Trophoblast cell (in vitro differentiated cells and primary cell): ENCODE measurements at regions not wholly inside any gene's neighbourhood (a gene's known extent, or its start where the extent isn't known, plus 50 kb on each side); places are given as distances from the start of the nearest gene placed in this dataset.

ENCODE experiments used
- DNase-seq, 2 donors: peaks; one replicate each; pipeline ENCODE4 v3.0.0-alpha.2; 2016
- H2AFZ ChIP-seq: 2 replicates; pipeline ENCODE4 v1.6.1; 2013; ENCODE audit warnings: low read length, moderate library complexity, mild to moderate bottlenecking; ENCODE audit not compliant: insufficient read depth, poor library complexity
- H2AK5ac ChIP-seq: 2 replicates; pipeline ENCODE4 v1.6.1; 2013; ENCODE audit warnings: mild to moderate bottlenecking, low read length
- H2BK120ac ChIP-seq: 2 replicates; pipeline ENCODE4 v1.6.1; 2013; ENCODE audit warnings: low read length, mild to moderate bottlenecking, moderate library complexity; ENCODE audit not compliant: insufficient read depth, poor library complexity
- H2BK12ac ChIP-seq: 2 replicates; pipeline ENCODE4 v1.6.1; 2013; ENCODE audit warnings: mild to moderate bottlenecking, low read length, moderate library complexity
- H2BK5ac ChIP-seq: 2 replicates; pipeline ENCODE4 v1.6.1; 2013; ENCODE audit warnings: low read length, low read depth, moderate library complexity, mild to moderate bottlenecking; ENCODE audit not compliant: poor library complexity
- H3K14ac ChIP-seq: 2 replicates; pipeline ENCODE4 v1.6.1; 2013; ENCODE audit warnings: mild to moderate bottlenecking, low read length
- H3K18ac ChIP-seq: 2 replicates; pipeline ENCODE4 v1.6.1; 2013; ENCODE audit warnings: mild to moderate bottlenecking, low read length
- H3K23ac ChIP-seq: 2 replicates; pipeline ENCODE4 v1.6.1; 2013; ENCODE audit warnings: low read length
- H3K27ac ChIP-seq: 2 replicates; pipeline ENCODE4 v1.5.1; 2013; ENCODE audit warnings: low read depth, mild to moderate bottlenecking, inconsistent platforms, low read length, moderate library complexity
- H3K27me3 ChIP-seq: 2 replicates; pipeline ENCODE4 v1.6.1; 2013; ENCODE audit warnings: inconsistent platforms, mild to moderate bottlenecking, low read length, moderate library complexity; ENCODE audit not compliant: insufficient read depth
- H3K36me3 ChIP-seq, 2 experiments: 1 replicate in 1 of 2; 2 replicates in 1 of 2; pipeline ENCODE4 v1.6.1; 2013; ENCODE audit warnings: low read length in 2 of 2, mild to moderate bottlenecking in 2 of 2, moderate library complexity in 1 of 2; ENCODE audit not compliant: insufficient read depth in 2 of 2, control insufficient read depth in 1 of 2
- H3K4ac ChIP-seq: 2 replicates; pipeline ENCODE4 v1.6.1; 2013; ENCODE audit warnings: low read depth, mild to moderate bottlenecking, low read length, moderate library complexity
- H3K4me1 ChIP-seq, 2 experiments: 1 replicate in 1 of 2; 2 replicates in 1 of 2; pipeline ENCODE4 v1.6.1; 2013; ENCODE audit warnings: low read length in 2 of 2, mild to moderate bottlenecking in 2 of 2, moderate library complexity in 1 of 2; ENCODE audit not compliant: insufficient read depth in 2 of 2, control insufficient read depth in 1 of 2
- H3K4me2 ChIP-seq: 2 replicates; pipeline ENCODE4 v1.6.1; 2013; ENCODE audit warnings: inconsistent platforms, mild to moderate bottlenecking, low read length, moderate library complexity
- H3K4me3 ChIP-seq: 2 replicates; pipeline ENCODE4 v1.5.1; 2013; ENCODE audit warnings: mild to moderate bottlenecking, low read depth, low read length, inconsistent platforms
- H3K79me1 ChIP-seq: one replicate; pipeline ENCODE4 v1.6.1; 2013; ENCODE audit warnings: low read length
- H3K79me2 ChIP-seq: 2 replicates; pipeline ENCODE4 v1.6.1; 2013; ENCODE audit warnings: low read length, mild to moderate bottlenecking; ENCODE audit not compliant: control insufficient read depth, insufficient read depth, poor library complexity
- H3K9ac ChIP-seq: 2 replicates; pipeline ENCODE4 v1.6.1; 2013; ENCODE audit warnings: mild to moderate bottlenecking, low read length
- H3K9me3 ChIP-seq: 2 replicates; pipeline ENCODE4 v1.6.1; 2013; ENCODE audit warnings: low read depth, mild to moderate bottlenecking, control low read depth, inconsistent platforms, low read length; ENCODE audit not compliant: insufficient read depth
- H4K12ac ChIP-seq: 2 replicates; pipeline ENCODE4 v1.6.1; 2013; ENCODE audit warnings: low read depth, mild to moderate bottlenecking, low read length, moderate library complexity
- H4K8ac ChIP-seq: 2 replicates; pipeline ENCODE4 v1.6.1; 2013; ENCODE audit warnings: low read depth, mild to moderate bottlenecking, low read length, moderate library complexity
- H4K91ac ChIP-seq: one replicate; pipeline ENCODE4 v1.6.1; 2013; ENCODE audit warnings: low read depth, mild to moderate bottlenecking, low read length, moderate library complexity
- WGBS: extraction: QIAGEN DNeasy Blood & Tissue Kit; methylation state at CpG from one replicate; pipeline ENCODE4 v1.1.7; 2013; ENCODE audit warnings: missing lambda C conversion rate; ENCODE audit not compliant: insufficient read length, insufficient coverage; ENCODE audit errors: extremely low coverage; 5-methylcytosine and 5-hydroxymethylcytosine counted together

GRCh38 chr15:22226034-22226790 lies 145.9 kb downstream of the OR4M2 start:
- no peak overlapping the region for H3K27ac ChIP-seq
- H3K79me1 ChIP-seq: no peaks in the 10 kb centered on the region
- H4K8ac ChIP-seq: no peak overlapping the region
- H2BK12ac ChIP-seq: no peak overlapping the region
- no peak overlapping the region for H3K4ac ChIP-seq
- H4K91ac ChIP-seq: no peak overlapping the region
- no peaks in the 10 kb centered on the region for H3K36me3 ChIP-seq
- no peak overlapping the region for H3K4me2 ChIP-seq
- no peak overlapping the region for H3K23ac ChIP-seq
- no peaks in the 10 kb centered on the region for H3K27me3 ChIP-seq
- H3K4me3 ChIP-seq: no peak overlapping the region
- no peak overlapping the region for H2BK5ac ChIP-seq
- no peak overlapping the region for H2BK120ac ChIP-seq
- H3K79me2 ChIP-seq: no peaks in the 10 kb centered on the region
- no peak overlapping the region for H3K18ac ChIP-seq
- DNase-seq: no peak
- H4K12ac ChIP-seq: no peak overlapping the region
- peaks cover 50% of the 10 kb centered on the region for H3K9me3 ChIP-seq
- H2AFZ ChIP-seq: no peak overlapping the region
- H3K9ac ChIP-seq: no peak overlapping the region
- no peaks in the 10 kb centered on the region for H3K4me1 ChIP-seq
- H3K14ac ChIP-seq: no peak overlapping the region
- no peak overlapping the region for H2AK5ac ChIP-seq
- WGBS: no CpG with 5 or more reads among the region's 12 CpGs

- peaks cover 47% of the 10 kb centered on the region for H3K9me3 ChIP-seq
- no peak overlapping the region for H3K4me3 ChIP-seq
- no peaks in the 10 kb centered on the region for H3K79me2 ChIP-seq
- H2BK12ac ChIP-seq: no peak overlapping the region
- H3K79me1 ChIP-seq: no peaks in the 10 kb centered on the region
- no peak overlapping the region for H4K91ac ChIP-seq
- H3K9ac ChIP-seq: no peak overlapping the region
- no peak for DNase-seq
- H3K4me1 ChIP-seq: no peaks in the 10 kb centered on the region
- H3K4ac ChIP-seq: no peak overlapping the region
- no peak overlapping the region for H4K12ac ChIP-seq
- no peak overlapping the region for H3K23ac ChIP-seq
- H2BK120ac ChIP-seq: no peak overlapping the region
- H4K8ac ChIP-seq: no peak overlapping the region
- no peak overlapping the region for H3K14ac ChIP-seq
- no CpG with 5 or more reads among the region's 7 CpGs for WGBS
- no peak overlapping the region for H3K18ac ChIP-seq
- H3K27me3 ChIP-seq: no peaks in the 10 kb centered on the region
- no peak overlapping the region for H3K4me2 ChIP-seq
- H2BK5ac ChIP-seq: no peak overlapping the region
- no peak overlapping the region for H2AFZ ChIP-seq
- H3K27ac ChIP-seq: no peak overlapping the region
- H3K36me3 ChIP-seq: no peaks in the 10 kb centered on the region
- no peak overlapping the region for H2AK5ac ChIP-seq
These were observed 147.2 kb downstream of the OR4M2 start for GRCh38 chr15:22227411-22228100.

GRCh38 chr15:22228101-22228762 lies 147.9 kb downstream of the OR4M2 start:
- Histone ChIP-seq H3K27ac (no peak overlapping the region), H3K14ac (no peak overlapping the region), H3K9ac (peak overlapping the region; percentile 40), H2BK120ac (no peak overlapping the region), H4K91ac (no peak overlapping the region), H3K36me3 (no peaks in the 10 kb centered on the region), H3K4ac (no peak overlapping the region), H3K23ac (no peak overlapping the region), H3K4me1 (no peaks in the 10 kb centered on the region), H3K79me2 (no peaks in the 10 kb centered on the region), H2AK5ac (no peak overlapping the region), H4K8ac (no peak overlapping the region), H2BK12ac (no peak overlapping the region), H3K27me3 (no peaks in the 10 kb centered on the region), H3K4me3 (no peak overlapping the region), H3K4me2 (no peak overlapping the region), H3K79me1 (no peaks in the 10 kb centered on the region), H4K12ac (no peak overlapping the region), H3K9me3 (peaks cover 42% of the 10 kb centered on the region), H2BK5ac (no peak overlapping the region), H2AFZ (no peak overlapping the region), H3K18ac (no peak overlapping the region)
- DNase-seq: no peak
- WGBS: no CpG with 5 or more reads among the region's 9 CpGs

GRCh38 chr15:22229990-22230819 lies 149.9 kb downstream of the OR4M2 start:
- no peak overlapping the region for H3K4me2 ChIP-seq
- no peaks in the 10 kb centered on the region for H3K79me1 ChIP-seq
- H4K12ac ChIP-seq: no peak overlapping the region
- H3K23ac ChIP-seq: no peak overlapping the region
- H3K9ac ChIP-seq: no peak overlapping the region
- no peak overlapping the region for H3K4ac ChIP-seq
- no peak overlapping the region for H4K8ac ChIP-seq
- no peaks in the 10 kb centered on the region for H3K79me2 ChIP-seq
- H2AFZ ChIP-seq: no peak overlapping the region
- no peaks in the 10 kb centered on the region for H3K27me3 ChIP-seq
- H3K9me3 ChIP-seq: peaks cover 35% of the 10 kb centered on the region
- H3K18ac ChIP-seq: no peak overlapping the region
- H3K4me3 ChIP-seq: no peak overlapping the region
- no peak overlapping the region for H3K27ac ChIP-seq
- H2AK5ac ChIP-seq: no peak overlapping the region
- H3K14ac ChIP-seq: no peak overlapping the region
- no peak overlapping the region for H2BK12ac ChIP-seq
- no peak overlapping the region for H2BK5ac ChIP-seq
- WGBS: no CpG with 5 or more reads among the region's 12 CpGs
- no peak for DNase-seq
- H4K91ac ChIP-seq: no peak overlapping the region
- no peaks in the 10 kb centered on the region for H3K4me1 ChIP-seq
- no peak overlapping the region for H2BK120ac ChIP-seq
- H3K36me3 ChIP-seq: no peaks in the 10 kb centered on the region
